HG02840 (cell line): ENCODE measurements at regions not wholly inside any gene's neighbourhood (a gene's known extent, or its start where the extent isn't known, plus 50 kb on each side); places are given as distances from the start of the nearest gene placed in this dataset.
"Not testable (repeated sequence)": the region's sequence is repeated elsewhere in the genome, so short reads cannot be mapped to it uniquely, and the experiment has no call there.

Experiments used
- ATAC-seq: cut with Tn5 transposase; IDR thresholded peaks from one replicate; pipeline ENCODE4 v1.9.1; 2021; ENCODE audit warnings: mild to moderate bottlenecking, moderate library complexity, moderate number of reproducible peaks; ENCODE audit not compliant: unreplicated experiment, low FRiP score

DNA sequence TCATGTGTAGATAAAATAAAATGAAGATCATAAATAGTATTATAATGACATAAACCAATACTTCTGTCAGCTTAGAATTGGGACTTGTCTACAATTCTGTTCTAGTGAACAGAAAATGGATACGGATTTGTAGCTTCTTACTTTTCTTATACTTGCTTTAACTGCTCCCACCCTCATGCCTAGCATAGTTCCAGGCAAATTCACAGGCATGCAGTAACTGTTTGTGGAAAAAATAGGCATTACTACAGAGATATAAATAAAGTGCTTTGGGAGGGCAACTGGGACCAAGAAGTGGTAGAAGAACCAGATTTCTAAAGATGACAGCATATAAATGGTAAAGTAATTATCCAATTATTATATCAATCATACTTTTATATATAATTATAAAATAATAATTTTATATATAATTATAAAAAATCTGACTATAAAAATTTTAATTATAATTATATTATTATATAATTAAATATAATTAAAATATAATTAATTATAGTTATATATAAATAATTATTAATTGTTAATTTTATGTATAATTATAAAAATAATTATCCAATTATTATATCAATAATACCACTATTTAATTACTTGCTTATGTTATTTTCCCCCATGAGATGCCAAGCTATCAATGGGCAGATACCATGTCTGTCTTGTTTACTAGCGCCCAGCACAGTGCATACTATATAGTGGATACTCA is 144.1 kb downstream of the NOC3L start:
- ATAC-seq: no peak

DNA sequence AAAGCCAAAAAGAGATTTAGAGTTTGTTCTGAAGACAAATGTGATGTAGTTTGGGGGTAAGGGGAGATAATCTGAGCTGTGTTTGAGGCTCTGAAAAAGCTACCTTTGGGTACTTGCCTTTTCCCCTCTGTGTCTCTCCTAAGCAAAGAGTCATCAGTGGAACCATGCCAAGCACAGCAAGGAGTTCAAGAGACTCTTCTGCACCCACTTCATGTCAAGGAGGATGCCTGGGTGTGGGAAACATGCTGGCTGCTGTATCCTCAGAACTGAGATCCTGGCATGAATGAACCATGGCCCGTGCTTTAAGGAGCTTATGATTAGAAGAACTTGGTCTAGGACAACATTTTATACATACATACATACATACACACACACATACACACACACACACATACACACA is 142.9 kb downstream of the NOC3L start:
- ATAC-seq: no peak

DNA sequence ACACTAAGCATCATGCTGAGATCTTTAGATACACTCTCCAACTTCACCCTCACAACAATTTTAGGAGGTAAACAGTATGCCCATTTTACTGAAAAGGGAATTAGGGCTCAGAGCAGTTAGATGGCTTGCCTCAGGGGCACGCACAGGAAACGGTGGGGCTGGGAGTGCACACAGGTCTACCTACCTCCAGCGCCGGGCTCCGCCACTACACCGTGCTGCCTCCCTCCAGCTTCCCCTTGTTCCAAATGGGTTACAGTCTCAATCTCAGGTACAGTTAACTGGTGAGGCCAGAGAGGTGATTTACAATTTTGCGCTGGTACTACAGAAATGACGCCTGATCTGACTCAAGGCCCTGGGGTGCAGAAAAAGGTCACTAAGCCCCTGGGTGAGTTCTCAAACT is 142.0 kb downstream of the NOC3L start:
- ATAC-seq: no peak

DNA sequence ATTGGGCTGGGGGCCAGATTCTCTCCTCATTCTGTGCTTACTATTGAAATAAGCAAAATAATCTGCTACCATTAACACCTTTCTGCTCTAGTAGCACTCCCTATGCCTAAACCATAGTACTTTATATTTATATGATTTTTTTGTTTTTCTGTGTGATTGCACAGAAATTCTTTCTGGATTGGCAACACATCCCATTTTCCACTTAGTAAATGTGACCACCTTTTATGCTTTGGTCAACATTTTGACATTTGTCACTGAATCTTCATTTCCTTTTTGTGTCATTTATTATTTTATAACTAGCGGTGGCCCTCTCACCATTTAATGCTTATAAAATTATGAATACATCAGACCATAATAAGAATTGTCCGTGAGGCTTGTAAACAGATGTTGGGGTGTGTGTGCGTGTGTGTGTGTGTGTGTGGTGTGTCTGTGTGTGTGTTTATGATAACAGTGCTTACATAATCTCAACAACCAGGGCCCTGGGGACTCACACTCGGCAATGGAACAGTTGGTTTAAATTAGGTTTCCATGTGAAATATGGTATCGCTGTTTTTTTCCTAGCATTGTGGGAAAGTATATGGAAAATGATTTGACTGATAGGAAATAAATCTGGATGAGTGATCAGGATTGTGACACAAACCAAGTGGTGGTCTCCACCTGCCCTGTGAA is 138.9 kb downstream of the NOC3L start:
- ATAC-seq: no peak

DNA sequence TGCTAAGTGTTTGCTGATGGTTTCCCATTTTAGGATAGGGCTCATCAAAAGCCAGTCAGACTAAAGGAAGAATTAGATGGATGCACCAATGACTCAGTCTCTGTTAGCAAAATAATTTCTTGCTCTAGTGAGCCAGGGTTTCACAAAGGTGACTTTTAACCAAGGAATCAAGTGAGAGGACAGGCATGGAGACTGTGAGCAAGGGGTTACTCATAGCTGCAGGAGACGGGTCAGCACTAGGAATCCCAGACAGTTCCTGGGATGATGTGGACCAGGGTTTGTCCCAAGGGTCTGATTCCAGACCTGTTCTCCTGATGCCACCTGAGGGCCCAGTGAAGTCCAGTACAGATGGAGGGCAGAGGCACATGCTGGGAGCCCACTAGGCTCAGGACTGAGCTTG is 138.1 kb downstream of the NOC3L start:
- ATAC-seq: no peak

DNA sequence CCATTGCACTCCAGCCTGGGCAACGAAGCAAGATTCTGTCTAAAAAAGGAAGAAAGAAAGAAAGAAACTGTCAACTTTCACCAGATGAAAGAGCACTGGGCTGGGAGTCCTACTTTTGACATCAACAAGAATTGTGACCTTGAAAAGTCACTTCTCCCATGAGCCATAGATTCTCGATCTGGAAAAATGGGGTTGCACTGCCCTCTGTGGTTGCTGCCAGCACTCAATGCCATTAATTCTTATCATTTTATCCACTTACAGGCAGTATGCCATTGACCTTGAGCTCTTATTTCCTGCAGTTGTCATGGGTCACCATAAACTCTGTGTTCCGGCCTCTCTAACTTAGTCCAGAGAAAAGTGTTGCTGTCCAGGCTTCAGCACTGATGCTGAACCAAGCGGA is 137.2 kb downstream of the NOC3L start:
- no peak for ATAC-seq

DNA sequence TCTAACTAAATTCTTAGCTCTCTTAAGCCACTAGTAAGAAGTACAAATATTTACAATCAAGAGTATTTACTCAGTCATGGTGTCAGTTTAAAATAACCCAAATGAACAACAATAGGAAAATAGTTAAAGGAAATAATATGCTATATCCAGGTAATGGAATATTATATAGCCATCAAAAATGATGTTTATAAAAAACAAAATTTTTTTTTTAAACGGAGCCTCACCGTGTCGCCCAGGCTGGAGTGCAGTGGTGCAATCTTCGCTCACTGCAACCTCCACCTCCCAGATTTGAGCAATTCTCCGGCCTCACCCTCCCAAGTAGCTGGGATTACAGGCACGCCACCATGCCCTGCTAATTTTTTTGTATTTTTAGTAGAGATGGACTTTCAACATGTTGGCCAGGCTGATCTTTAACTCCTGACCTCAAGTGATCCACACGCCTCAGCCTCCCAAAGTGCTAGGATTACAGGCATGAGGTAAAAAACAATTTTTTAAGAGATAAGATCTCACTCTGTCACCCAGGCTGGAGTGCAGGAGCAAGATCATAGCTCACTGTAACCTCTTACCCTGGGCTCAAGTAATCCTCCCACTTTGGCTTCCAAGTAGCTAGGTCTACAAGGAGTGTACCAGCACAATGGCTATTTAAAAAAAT is 132.5 kb downstream of the NOC3L start:
- no peak for ATAC-seq

DNA sequence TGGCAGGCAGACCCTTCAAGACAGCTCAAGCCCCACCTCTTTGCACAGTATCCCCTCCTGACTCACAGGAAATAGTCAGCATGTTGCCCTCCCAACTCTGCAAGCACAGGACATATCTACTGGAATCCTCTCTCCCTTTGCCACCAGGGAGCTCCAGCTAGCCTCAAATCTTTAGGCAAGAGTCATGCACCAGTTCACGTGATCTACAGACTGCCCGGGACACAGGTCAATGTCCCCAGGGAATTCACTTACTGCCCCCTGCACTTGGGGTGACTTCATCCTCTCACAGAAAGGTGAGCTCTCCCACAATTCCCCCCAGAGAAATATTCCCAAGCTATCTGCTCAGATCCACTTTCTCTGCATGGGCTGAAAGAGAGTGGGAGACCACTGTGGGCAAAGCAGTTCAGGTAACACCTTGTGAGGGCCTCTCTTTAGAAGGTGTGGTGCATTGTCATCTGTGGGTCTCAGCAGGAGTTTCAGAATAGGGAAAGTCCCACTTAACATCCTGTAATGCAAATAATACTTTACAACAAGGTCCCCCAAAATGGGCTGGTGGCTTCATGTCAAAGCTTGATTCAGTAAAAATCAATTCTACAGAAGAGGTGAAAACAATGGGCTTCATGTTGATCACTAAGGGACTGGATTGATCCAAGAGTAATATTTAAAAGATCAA is 129.9 kb downstream of the NOC3L start:
- no peak for ATAC-seq

DNA sequence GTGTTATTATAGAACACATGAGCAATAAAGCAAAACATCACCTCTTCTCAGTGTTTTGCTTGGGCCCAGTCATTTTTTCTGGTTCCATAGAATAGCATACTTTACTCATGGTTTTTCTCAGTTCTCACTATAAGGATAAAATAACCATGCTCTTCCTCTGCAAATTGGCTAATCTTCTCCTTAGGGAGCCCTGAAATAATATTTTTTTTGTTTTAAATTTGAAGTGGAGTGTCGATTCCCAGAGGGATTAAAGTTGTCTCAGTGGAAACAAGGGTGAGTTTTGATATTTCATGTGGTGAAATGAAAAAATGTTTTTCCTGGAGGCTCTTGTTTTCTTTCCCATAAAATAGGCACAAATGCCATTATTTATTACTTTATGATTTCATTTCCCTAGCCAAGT is 127.3 kb downstream of the NOC3L start:
- ATAC-seq: no peak

DNA sequence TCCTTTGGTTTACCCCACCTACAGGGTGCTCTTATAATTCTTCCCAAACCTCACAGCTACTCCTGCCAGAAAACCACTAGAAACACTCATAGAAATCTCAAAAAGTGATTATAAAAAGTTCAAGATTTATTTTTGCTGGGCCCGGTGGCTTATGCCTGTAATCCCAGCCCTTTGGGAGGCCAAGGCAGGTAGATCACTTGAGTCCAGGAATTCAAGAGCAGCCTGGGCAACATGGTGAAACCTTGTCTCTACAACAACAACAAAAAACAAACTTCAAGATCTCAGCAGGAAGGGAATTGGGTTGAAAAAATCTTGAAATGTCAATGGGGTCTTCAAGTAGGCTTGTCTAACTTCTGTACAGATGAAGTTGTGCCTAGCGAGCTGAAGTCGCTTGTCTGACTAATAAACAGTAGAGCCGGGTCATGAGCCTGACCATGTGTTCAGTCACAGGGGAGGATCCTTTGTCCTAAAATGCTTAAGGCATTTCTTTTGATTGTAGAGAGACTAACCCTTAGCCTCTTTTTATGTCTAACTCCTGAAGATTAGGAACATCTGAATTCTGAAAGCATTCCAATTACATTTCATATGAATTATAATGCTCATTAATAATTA is 124.6 kb downstream of the NOC3L start:
- no peak for ATAC-seq

DNA sequence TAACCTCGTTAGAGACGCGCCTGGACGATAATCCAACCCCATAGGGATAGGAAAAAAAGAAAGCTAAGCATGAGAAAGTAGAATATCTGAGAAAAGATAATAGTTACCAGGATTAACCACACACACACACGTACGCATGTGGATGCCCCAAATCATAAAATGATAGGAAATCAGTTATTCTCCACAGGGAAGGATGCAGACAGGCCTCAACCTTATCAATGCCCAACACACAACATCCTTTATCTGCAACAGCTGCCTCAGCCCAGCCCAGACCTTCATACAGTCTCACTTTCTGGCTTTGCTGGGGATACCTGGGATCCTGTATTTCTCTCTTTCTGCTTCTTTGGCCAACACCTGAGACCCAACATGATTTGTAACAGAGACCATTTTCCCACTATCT is 123.0 kb downstream of the NOC3L start:
- ATAC-seq: no peak

DNA sequence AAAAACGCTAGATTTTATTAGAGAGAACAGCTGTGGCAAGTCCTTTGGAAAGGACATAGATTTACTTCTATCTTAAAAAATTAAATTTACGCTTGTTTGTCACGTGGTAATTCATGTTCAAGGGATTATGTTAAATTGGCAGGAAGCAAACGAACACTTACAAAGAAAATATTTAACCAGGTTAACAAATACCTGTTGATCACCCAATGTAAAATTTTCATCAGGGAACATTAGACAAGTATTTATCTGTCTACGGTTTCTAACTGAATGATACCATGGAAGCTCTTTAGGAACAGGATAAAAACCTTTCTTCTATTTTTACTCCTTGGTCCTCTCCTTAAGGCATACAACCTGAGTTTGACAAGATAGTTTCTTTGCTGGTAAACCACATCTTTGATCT is 122.2 kb downstream of the NOC3L start:
- no peak for ATAC-seq

DNA sequence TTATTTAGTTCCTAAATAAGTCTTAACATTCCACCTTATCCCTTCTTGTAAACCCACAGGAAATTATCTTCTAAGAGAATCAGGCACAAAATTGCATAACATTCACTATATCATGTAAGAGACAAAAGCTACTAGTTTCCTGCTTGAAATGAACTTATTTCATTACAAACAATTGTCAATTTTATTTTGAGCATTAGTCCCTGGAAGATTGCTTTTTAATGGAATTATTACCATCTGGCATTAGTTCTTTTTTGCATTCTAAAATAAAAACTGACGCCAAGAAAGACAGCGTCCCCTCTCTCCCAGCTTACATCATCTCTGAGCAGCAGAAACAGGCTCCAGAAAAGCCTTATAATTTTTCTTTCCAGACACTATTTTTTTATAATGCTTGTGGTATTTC is 121.8 kb downstream of the NOC3L start:
- no peak for ATAC-seq

DNA sequence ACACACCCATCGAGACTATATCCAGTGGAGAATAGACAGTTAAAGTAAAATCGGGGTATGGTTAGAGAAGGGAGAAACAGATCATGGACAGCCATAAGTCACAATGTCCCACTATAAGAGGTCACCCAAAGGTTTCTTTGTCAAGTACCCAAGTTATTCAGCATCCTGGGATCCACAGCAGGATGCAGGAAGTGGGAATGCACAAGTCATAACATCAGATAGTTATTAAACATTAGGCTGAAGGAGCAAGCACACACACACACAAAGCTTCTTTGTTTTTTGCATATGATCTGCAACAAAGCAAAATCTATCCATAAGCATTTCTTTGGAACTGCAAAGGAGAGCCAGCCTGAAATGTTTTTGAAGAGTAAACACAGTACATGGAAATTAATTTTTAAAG is 111.6 kb downstream of the NOC3L start:
- ATAC-seq: no peak

DNA sequence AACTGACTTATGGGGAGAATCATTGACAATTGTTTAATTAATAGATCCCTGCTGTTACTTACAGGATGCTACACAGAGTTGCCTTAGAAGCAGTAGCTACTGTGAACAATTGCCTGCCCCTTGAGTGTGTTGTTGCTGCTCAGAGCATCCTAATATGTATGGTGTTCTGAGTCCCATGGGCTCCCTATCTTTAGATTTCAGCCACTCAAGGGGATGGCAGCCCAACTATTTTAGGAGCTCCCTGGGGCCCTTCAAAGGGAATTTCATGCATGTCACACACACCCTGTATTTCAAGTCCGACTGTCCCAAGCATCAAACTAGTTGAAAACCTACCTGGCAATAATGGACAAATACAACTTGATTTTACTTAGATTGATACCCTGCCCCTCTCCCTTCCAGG is 111.2 kb downstream of the NOC3L start:
- ATAC-seq: no peak

DNA sequence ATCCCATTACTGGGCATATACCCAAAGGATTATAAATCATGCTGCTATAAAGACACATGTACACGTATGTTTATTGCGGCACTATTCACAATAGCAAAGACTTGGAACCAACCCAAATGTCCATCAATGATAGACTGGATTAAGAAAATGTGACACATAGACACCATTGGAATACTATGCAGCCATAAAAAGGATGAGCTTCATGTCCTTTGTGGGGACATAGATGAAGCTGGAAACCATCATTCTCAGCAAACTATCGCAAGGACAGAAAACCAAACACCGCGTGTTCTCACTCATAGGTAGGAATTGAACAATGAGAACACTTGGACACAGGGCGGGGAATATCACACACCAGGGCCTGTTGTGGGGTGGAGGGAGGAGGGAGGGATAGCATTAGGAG is 105.3 kb downstream of the NOC3L start:
- ATAC-seq: not testable (repeated sequence)

DNA sequence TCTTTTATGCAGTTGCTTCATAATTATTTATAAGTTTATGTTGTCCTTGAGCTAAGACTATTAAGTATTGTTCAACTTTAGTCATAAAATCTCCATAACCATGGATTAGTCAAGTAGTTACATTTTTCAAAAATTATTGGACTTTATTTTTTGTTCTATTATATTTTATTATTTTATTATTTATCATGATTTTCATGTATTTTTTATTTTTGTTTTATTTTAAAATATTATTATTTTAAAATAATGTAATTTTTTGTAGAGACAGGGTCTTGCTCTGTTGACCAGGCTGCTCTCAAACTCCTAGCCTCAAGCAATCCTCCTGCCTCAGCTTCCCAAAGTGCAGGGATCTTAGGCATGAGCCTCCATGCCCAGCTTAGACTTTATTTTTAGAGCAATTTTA is 102.3 kb downstream of the NOC3L start:
- ATAC-seq: no peak

DNA sequence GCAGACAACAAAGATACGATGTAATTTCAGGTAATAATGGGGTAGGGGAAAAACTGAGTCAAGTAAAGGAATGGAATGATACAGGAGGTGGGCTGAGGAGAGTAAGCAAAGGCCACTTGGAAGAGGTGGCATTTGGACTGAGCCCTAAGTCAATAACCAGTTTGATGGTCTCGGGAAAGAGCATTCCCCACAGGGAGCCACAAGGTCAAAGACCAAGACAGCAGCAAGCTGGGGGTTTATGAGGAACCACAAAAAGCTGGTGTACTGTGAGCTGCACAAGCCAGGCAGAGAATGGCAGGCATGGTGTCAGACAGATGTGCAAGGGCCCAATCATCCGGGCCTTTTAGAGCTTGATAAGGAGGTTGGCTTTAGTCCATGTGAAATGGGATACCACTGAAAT is 98.7 kb downstream of the NOC3L start:
- ATAC-seq: no peak

DNA sequence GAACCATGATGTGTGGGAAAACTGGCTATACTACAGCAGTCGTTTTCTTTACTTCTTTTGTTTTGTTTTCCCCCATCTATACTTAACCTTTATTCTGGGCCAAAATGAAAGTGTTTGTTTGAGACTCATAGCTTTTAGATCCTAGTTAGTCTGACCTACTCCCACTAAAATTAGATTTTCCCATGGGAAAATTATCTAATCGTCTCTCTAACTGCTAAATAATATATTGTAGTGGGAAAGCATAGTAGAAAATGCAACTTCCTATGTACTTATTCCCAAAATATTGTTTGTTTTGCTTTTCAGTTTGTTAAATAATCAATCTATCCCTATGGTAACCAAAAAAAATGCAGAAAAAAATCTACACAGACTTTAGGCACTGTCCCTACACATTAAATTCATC is 96.6 kb downstream of the NOC3L start:
- ATAC-seq: no peak

DNA sequence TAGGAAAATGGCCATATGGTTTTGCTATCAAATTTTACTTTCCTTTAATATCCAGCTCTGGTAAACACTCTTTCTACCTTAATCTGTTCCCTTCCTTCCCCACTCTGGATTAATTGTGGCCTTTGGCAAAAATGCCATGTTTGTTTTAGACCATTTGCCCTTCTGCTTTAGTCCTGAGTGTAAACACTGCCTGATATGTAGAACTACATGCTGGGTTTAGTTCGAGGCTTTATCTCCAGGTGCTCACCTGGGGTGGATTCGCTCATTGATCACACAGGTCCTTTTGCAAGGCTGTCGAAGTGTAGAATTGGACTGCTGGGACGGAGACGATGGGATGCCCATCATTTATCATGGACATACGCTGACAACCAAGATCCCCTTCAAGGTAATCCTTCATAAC is 94.1 kb downstream of the NOC3L start:
- ATAC-seq: no peak

DNA sequence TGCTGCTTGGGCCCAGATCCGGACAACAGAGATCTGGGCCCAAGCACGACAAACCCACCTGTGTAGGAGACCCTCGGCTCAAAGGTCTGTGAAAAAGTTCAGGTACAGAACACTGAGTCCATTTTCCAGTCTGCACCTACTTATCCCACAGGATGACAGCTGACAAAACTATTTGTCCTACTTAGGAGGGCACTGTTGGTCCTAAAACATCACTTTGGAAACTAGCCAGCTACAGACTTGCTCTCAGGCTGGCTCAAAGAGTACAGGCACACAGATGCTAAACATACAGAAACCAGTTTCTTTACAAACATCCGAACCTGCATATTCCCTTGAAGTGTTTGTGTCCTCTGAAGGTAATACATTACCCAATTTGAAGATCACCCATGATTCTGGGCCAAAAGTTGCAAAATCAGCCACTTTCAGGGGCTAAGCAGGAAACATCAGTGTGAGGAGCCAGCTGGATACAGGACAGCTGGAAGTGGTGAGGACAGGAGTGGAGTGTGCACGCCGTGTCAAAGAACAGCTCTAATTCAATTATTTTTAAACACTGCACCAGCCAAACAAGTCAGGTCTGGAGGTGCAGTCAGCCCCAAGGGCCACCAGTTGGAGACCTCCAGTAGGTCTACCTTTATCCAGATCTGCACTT is 88.5 kb downstream of the NOC3L start:
- no peak for ATAC-seq
